Jurkat, Clone E6-1 (cell line): ENCODE measurements at regions not wholly inside any gene's neighbourhood (a gene's known extent, or its start where the extent isn't known, plus 50 kb on each side); places are given as distances from the start of the nearest gene placed in this dataset.

Source experiments
- DNase-seq: peaks from one replicate; pipeline ENCODE4 v3.0.0-alpha.2; 2011; ENCODE audit warnings: low read depth, low spot score
- H3K4me3 ChIP-seq: 2 replicates; pipeline ENCODE4 v1.5.1; 2011; ENCODE audit warnings: mild to moderate bottlenecking, low read length, control low read depth, moderate library complexity

DNA sequence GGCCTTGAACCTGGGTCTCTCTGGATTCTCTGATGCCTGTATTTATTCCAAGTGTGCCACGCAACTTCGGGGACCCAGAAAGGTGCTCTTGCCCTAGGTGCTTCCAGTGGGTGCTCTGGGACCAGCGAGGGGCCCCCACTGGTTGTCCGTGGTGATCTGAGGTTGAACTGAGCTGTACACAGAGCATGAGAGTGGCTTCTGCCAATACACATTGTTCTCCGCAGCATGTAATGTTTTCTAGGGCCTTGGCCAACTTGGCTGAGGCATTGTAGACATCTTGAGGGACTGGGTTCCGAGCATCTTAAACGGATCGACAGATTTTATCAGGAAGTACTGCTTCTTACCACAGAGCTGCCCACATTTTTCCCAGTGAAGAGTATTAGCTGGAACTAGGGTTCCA, 117.9 kb downstream of the MTX3 start:
- DNase-seq, result no peak
- no peak overlapping the region for H3K4me3 ChIP-seq

DNA sequence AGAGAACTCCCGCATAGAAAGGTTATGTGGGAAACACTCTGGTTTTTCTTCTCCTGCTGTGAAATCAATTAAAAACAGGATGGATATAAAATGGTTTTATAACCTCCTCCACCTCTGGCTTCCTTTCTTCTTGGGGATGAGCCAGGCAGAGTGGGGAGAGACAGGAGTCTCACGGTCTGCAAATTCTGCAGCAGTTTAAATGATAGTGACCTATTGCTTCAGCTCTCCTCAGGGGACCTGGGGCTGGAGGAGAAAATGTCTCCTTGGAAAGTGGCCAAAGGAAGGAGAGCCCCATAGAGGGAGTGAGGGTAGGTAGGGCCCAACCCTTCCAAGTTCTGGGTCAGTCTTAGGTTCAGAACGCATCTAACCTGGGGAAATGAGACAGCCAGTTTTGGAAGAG, 118.8 kb downstream of the MTX3 start:
- H3K4me3 ChIP-seq, result no peak overlapping the region

DNA sequence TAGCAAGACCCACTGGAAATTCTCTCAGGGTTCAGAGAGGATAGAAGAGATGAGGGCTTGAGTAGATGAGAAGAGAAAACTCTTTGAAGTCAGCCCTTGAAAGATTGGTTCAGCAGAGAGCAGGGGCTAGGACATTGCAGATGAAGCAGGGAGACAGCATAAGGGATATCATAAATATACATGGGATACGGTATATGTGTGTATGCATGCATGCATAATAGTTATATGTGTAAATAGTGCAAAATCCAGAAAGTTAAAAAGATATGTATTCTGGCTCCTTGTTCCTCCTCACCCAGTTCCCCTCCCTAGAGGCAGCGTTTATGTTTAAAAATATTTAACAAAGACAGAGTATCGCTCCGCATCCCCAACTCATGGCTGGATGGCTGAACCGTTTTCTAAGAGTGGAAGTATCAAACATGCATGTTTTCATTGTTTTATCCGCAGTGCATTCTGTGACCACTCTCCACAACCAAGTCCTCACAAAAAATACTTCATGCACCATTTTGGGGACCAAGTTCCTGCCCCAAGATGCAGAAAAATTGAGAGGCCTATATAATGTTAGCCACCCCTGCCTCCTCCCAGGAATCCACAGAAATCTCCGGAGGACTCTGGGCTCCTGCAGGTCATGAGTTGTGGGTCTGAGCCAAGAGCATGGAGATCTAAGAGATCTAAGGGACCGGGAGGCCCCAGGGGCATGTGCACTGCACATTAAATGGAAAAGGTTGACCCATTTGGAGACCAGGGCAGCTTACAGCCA, 119.5 kb downstream of the MTX3 start:
- no peak for DNase-seq

More for the DNA sequence above, 118.8 kb downstream of the MTX3 start:
- no peak for DNase-seq

DNA sequence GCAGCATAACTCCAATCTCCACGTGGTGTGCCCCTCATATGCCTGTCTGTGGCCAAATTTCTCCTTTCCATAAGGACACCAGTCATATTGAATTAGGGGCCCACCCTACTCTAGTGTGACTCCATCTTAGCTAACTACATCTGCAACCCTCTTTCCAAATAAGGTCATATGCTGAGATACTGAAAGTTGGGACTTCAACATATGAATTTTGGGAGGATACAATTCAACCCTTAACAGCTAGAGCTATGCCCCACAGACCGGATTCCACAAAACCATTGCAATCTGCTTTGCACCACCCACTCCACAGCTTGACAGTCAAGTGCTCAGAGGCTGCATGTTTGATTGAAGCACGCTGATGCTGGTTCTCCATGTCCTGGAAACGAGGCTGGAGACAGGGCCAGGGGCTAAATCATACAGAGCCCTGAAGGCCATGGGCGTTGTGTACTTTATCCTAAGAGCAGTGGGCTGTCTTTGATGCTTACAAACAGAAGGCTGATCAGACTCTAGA, 122.8 kb downstream of the MTX3 start:
- no peak overlapping the region for H3K4me3 ChIP-seq
- DNase-seq, result no peak

More for the DNA sequence above, 119.5 kb downstream of the MTX3 start:
- no peak overlapping the region for H3K4me3 ChIP-seq

DNA sequence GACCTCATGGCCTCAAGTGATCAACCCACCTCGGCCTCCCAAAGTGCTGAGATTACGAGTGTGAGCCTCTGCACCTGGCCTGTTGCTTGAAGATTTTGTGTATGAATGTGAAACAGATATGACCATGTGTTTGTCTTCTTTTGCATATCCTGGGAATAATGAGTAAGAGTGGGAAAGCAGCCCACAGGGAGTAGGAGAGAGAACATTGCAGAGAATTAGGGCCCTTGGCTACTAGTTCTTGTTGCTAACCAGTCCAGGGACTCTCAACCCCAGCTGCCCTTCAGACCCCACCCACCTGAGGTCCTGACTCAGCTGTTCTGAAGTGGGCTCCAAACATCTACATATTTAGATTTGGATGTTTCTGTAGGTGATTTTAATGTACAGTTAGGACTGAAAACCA, 125.5 kb downstream of the MTX3 start:
- no peak overlapping the region for H3K4me3 ChIP-seq
- DNase-seq, result no peak

DNA sequence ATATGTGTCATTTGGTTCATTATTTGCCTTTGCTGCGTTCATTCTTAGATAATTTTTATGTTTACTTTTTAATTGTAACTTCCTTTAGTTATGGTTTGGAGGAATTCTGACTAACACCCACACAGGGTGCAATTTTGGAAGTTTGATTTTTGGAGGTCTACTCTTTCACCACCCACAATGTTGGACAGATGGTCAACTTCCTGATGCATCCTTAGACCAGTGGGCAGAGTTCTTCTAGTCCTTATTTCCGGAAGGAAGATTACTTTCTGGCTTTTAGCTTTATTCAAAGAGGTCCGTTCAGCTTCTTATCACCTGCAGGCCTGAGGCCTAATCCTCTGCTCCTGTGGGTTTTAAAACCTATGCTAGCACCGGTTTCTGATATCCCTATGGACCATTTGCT, 126.7 kb downstream of the MTX3 start:
- no peak for DNase-seq
- no peak overlapping the region for H3K4me3 ChIP-seq

DNA sequence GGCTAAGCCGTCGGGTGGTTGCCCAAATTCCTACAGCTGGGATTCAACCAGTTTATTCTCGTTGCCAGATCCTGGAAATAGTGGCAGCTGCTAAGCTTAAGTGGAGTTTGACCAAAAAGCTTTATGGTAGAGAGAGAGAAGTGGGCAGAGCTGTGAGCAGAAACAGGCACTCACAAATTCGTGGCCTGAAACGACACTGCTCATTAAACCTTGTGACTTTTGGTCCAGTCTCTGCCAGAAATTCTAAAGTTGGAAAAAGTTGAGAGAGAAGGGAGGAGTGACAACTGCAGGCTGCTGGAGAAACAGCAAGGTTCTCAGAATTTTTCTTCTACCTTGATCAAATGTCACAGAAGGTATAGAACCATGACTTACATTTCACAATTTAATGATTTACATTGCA, 131.5 kb downstream of the MTX3 start:
- H3K4me3 ChIP-seq, result no peak overlapping the region
- DNase-seq, result no peak

DNA sequence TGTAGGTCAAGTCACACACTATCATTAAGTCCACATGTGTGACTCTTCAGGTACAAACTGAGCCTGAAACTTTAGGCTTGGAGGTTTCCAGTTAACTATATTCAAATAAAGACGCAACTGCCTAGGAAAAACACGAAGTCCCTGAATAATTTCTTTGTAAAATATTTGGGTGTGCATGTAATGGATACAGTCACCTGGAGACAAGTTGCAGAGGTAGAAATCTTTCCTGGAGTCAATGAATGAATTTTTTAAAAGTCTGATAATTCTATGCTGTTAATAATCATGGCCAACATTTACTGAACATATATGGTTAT, 132.7 kb downstream of the MTX3 start:
- no peak overlapping the region for H3K4me3 ChIP-seq
- no peak for DNase-seq

DNA sequence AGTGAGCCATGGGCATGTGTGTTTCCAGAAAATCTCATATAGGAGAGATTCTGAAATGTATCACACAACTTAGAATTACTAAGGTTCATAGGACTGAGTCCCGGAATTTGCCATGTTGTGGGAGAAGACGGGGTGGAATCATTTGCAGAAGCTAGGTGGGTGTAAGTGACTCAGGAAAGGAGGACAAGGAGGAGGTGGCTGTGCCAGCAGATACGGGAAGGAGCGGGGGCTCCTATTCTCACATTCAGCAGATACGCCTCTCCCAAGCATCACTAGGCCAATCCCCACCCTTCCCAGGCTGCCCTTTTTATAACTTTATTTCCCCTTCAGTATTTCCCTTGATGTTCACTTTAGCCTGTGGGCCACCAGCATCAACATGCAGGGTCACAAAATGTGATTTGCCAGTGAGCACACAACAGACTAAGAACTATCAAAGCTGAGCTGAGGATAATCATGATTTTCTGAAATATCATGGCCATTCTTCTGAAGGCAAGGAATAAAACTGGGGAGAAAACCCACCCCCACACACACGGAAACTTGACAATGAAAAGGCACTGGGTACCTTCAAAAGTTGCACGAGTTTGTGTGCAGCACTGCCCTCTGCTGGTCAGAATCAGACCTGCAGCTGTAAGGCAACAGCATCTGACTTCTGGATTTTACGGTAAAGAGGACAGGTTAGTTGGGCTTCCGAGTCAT, 133.2 kb downstream of the MTX3 start:
- DNase-seq, result peak; percentile 60
- H3K4me3 ChIP-seq, result no peak overlapping the region

DNA sequence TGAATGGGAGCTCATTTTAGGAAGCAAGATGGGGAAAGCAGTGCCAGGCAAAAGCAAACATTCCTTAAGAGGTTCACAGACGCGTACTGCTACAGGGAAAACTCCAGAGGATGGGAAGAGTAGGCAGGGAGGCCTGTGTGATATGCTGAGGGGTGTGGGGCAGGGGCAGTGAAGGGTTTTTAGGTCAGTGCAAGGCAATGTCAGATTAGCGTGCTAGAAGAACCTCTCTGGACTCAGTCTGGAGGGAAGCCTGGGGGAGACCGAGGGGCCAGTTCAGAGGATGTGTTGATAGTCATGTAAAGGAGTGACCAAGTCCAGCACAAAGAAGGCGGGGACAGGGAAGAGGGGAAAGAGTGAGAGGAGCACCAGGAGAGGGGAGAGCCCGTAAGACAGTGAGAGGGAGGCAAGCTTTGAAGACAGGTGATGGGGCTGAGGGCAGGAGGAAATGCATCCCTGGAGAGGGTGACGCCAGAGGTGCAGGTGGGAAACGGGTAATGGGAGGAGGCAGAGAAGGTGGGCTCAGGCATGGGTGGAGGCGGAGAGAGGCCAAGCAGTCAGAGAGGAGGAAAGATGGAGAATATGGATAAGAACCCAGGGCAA, 134.5 kb downstream of the MTX3 start:
- no peak for DNase-seq

DNA sequence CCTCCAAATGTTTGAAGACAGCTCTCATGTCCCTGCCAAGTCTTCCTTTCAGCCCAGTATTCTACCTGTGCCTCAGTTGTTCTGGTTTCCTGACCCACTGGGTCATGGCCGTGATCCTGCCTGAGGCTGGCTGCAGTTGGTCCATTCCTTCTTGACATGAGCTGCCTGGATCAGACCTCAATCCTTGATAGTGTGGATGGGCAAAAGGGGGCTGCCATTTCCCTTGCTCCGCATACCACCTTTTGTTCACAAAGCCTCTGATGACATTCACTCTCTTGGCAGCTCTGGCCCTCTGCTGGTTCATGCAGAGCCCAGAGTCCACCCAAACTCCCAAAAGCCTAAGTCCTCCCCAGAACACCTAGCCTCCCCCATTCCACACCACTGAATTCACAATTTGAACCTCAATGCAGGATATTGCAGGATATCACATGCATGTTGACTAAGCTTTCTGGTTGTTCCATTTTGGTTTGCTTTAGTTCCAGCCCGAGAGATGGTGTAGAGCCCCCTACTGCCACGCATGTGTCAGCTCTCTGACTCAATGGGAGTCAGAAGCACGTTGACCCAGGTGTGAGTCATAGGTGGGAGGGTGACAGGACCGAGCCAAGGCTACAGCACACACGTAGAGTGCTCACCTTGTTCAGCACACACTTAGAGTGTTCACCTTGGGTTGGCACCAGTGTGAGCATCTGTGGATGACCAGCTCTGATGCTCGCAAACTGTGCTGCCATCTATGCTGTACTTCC, 137.2 kb downstream of the MTX3 start:
- DNase-seq, result no peak
- no peak overlapping the region for H3K4me3 ChIP-seq

More for the DNA sequence above, 134.5 kb downstream of the MTX3 start:
- H3K4me3 ChIP-seq, result no peak overlapping the region

DNA sequence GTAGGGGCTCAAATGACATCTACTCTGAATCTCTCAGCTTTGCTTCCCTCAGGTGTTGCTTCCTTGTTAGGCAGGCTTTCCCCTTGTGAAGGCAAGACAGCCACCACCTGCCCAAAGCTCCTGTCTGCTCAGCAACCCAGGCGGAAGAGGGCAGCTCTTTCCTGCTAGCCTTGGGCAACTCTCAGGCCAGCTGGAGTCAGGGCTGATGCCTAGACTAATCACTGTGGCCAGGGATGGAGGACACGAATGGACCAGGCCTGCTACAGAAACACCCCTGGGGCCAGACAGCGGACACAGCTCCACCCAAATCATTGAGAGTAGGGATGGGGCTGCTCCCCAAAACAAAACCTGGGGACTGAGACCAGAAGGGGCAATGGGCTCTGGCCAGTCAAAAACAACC, 138.0 kb downstream of the MTX3 start:
- no peak for DNase-seq
- H3K4me3 ChIP-seq, result no peak overlapping the region

DNA sequence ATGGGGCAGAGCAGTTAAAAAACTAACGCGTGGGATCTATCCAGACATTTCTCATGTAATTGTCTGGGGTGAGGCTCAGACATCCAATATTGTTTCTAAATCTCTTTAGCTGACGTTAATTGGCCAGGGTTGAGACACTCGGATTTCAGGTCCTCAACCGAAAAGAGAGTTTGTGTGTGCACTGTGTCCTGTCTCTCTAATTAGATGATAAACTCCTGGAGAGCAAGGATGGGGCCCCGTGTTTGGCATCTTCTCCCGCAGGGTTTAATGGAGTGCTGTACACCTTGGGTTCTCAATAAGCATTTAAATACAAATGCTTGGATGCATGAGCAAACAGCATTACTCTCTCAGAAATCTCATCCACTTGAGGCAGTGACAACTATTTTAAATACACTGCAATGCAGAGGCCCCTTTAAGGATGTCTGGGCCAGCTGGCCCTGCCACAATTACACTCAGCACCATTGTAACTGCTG, 139.6 kb downstream of the MTX3 start:
- no peak for DNase-seq

DNA sequence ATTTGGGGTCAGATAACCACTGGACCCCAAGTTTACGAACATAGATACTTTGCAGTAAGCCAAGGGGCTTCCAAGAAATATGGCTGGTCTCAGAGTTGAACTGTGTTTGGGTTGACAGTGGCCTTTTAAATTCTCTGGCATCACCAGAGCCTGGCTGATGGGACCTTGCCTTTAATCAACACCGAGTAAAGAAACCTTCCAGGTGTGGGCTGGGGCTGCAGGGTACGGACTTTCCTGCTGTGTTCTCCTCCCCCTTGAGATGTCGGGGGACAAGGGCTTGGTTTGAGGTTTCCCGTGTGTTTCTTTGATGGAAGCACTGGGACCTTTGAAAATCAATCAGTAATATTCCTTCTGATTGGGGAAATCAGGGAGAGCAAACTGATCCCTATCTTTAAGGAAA, 140.1 kb downstream of the MTX3 start:
- H3K4me3 ChIP-seq, result no peak overlapping the region
- no peak for DNase-seq

More for the DNA sequence above, 139.6 kb downstream of the MTX3 start:
- no peak overlapping the region for H3K4me3 ChIP-seq

DNA sequence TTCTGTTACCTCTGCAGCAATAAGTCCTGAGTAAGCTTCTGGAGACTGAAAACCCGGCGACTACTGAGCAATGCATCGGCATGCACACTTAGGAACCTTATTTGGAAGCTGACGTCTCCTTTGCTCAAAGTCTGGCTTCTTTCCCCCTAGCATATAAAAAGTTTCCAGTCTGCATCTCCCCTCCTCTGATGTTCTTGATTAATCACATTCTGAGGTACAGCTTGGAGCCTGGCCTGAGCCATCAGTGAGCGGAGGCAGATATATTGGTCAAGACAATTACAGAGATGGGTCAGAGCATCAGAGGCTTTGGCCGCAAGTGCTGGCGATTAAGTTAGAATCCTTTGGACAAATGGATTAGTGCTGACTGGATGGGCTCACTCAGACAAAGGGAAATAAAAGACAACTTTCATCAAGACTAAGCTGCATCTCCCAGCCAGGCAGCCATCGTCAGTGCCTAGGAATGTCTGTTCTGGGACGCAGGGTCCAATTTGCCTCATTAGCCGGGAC, 140.7 kb downstream of the MTX3 start:
- no peak overlapping the region for H3K4me3 ChIP-seq
- DNase-seq, result no peak

DNA sequence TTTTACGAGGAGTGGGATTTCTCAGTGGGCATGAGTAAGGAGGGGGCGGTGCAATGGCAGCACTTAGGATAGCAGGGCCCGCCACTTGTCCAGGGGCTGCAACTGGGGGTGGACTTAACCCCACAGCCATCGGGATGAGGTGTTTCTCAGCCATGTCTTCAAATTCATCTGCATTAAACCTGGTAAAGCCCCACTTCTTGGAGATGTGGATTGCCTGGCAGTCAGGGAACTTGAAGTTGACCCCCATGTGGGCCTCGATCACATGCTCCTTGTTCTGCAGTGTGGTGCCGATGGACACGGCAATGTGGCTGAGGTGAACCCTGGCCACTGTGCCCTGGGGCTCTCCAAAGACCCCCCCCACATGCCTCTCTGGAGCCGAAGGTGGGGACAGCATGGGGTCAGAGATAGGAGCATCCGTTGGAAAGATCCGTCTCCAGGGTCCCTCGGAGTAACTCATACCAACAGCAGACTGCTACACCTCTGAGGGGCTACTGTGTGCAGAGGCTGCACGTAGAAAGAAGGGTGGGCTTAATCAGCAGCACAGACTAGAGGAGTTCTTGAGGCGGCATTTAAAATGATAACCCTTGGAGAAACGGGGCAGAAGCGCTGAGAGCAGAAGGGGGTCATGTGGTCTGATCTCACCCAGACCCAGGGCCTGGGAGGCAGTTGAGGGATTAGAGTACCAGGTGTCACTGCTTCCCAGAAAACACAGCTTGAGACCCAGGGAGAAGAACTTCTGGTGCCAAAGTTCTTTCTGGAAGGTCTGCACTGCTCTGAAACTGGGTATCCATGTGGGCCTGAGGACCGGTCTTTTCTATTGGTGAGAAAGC, 141.4 kb downstream of the MTX3 start:
- H3K4me3 ChIP-seq, result no peak overlapping the region
- DNase-seq, result no peak
